GM13976 (cell line): ENCODE measurements at regions not wholly inside any gene's neighbourhood (a gene's known extent, or its start where the extent isn't known, plus 50 kb on each side); places are given as distances from the start of the nearest gene placed in this dataset.

Experiments used
- DNase-seq: peaks from one replicate; pipeline ENCODE4 v3.0.0; 2012; ENCODE audit warnings: low spot score
- CTCF ChIP-seq: IDR thresholded peaks from 2 replicates; pipeline ENCODE4 v1.5.1; 2012; ENCODE audit warnings: borderline replicate concordance, mild to moderate bottlenecking; ENCODE audit not compliant: insufficient read depth; ENCODE audit errors: extremely low read depth, missing control alignments, control extremely low read depth
- in situ Hi-C: fragments of 300-500 bp; cut with MboI; formaldehyde crosslinking; loops from one replicate; pipeline ENCODE4 v1.12.0; 2022; ENCODE audit warnings: low sequenced_read_pairs, mixed read lengths, inconsistent platforms; ENCODE audit not compliant: unreplicated experiment

GRCh38 chr13:68056816-68057710, 826.9 kb upstream of the PCDH9 start:
- in situ Hi-C loops: no loop called here
- DNase-seq: no peak
- TF ChIP-seq CTCF: no peak

- in situ Hi-C loops: no loop called here
Observed at GRCh38 chr13:68051910-68052309, 821.8 kb upstream of the PCDH9 start.

GRCh38 chr13:68050761-68051160, 820.6 kb upstream of the PCDH9 start:
- no peak for TF ChIP-seq CTCF
- no peak for DNase-seq
- in situ Hi-C loops: no loop called here

More at GRCh38 chr13:68051910-68052309, 821.8 kb upstream of the PCDH9 start:
- no peak for TF ChIP-seq CTCF
- DNase-seq: no peak

- TF ChIP-seq CTCF: no peak
- DNase-seq: no peak
- in situ Hi-C loops: no loop called here
Observed at GRCh38 chr13:68048802-68049359, 818.7 kb upstream of the PCDH9 start.

GRCh38 chr13:68047889-68048288, 817.8 kb upstream of the PCDH9 start:
- in situ Hi-C loops: no loop called here
- no peak for TF ChIP-seq CTCF
- DNase-seq: no peak

- DNase-seq: no peak
- in situ Hi-C loops: no loop called here
- no peak for TF ChIP-seq CTCF
Observed at GRCh38 chr13:68046903-68047302, 816.8 kb upstream of the PCDH9 start.
